ENCODE measurements at regions not wholly inside any gene's neighbourhood (a gene's known extent, or its start where the extent isn't known, plus 50 kb on each side); places are given as distances from the start of the nearest gene placed in this dataset.

DNA sequence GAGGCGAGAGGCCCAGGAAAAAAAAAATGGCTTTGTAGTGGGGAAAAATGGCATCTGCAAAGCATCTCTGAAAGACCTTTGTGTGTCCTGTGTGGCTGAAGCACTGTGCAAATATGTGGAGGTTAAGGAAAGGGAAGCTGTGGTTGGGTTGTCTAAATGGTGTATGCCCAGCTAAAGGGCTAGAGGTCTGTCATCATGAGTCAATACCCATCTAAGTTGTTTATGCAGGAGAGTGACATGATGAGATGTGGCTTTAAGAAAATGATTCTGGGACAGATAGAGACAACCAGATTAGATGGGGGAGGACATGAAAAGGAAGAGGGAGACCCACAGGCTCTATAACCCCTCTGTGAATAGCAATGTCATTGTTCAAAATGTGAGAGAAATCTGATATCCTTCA lies 280.7 kb downstream of the MFSD1 start:
- Histone ChIP-seq H3K36me3 (no peaks in the 10 kb centered on the region), H3K27me3 (no peaks in the 10 kb centered on the region), H3K4me1 (no peaks in the 10 kb centered on the region), H3K4me3 (no peak overlapping the region), H3K9me3 (no peaks in the 10 kb centered on the region), H3K27ac (no peak overlapping the region)
- DNase-seq (no peak), ATAC-seq (ENCODE audit: low FRiP score in 2 of 2) (no peak)
- 75 to 79% methylated on average over 1 of the region's 1 CpG for WGBS, 2 donors
- TF ChIP-seq CTCF (IDR thresholded peaks at IDR 0.05) (no peak), POLR2A (IDR thresholded peaks at IDR 0.05) (no peak), EP300 (IDR thresholded peaks at IDR 0.05) (no peak), POLR2AphosphoS5 (IDR thresholded peaks at IDR 0.05) (no peak)

DNA sequence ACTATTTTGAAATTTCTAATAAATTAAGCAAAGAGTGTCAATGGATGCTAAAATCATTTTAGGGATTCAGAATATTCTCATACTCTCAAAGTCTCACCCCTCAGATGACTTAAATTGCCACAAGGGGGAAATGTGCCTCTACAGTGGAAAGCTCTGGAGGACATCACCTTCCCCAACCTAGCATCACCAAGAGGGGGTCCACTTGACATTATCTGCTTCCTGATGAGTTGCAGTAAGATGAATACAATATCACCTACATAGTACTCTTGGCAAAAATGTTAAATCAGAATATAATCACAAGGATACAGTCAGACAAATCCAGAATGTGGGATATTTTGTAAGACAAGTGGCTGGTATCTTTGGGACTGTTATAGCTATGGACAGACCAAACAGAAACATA lies 290.1 kb downstream of the MFSD1 start:
- TF ChIP-seq POLR2A (IDR thresholded peaks at IDR 0.05) (no peak), POLR2AphosphoS5 (IDR thresholded peaks at IDR 0.05) (no peak), CTCF (IDR thresholded peaks at IDR 0.05) (no peak), EP300 (IDR thresholded peaks at IDR 0.05) (no peak)
- no peak for ATAC-seq (ENCODE audit: low FRiP score in 2 of 2)

GRCh38 chr3:159102001-159102400 lies 300.1 kb downstream of the MFSD1 start:
- 85 to 86% methylated on average over 1 of the region's 1 CpG for WGBS, 2 donors
- no peak for TF ChIP-seq POLR2AphosphoS5 (IDR thresholded peaks at IDR 0.05)
- TF ChIP-seq EP300 (IDR thresholded peaks at IDR 0.05), result no peak
- TF ChIP-seq CTCF (IDR thresholded peaks at IDR 0.05), result no peak
- TF ChIP-seq POLR2A (IDR thresholded peaks at IDR 0.05), result no peak
- Histone ChIP-seq H3K4me1 (no peaks in the 10 kb centered on the region), H3K4me3 (no peak overlapping the region), H3K27me3 (no peaks in the 10 kb centered on the region), H3K9me3 (no peaks in the 10 kb centered on the region), H3K27ac (no peak overlapping the region), H3K36me3 (no peaks in the 10 kb centered on the region)
- no peak for DNase-seq
- ATAC-seq (ENCODE audit: low FRiP score in 2 of 2), result no peak

More for the DNA sequence above, 290.1 kb downstream of the MFSD1 start:
- Histone ChIP-seq H3K27ac (no peak overlapping the region), H3K36me3 (no peaks in the 10 kb centered on the region), H3K9me3 (no peaks in the 10 kb centered on the region), H3K27me3 (no peaks in the 10 kb centered on the region), H3K4me3 (no peak overlapping the region), H3K4me1 (no peaks in the 10 kb centered on the region)
- no peak for DNase-seq

DNA sequence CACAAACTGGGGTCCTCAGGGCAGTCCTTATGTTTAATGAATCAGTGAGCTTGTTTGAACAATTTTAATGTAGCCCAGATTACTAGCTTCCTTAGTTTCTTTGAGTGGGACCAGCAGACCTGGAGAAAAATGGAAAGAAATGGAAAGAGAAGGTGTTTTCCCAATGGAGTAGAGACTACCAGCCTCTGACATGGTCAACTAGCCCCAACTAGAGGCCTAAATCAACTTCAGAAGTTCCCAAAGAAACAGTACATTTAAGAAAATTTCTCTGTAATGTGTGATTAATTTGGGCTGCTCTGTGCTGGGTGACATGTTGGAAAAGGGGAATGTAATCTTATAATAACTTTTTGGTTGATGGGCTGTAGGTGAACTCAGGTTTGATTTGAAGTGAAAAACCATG lies 310.9 kb downstream of the MFSD1 start:
- no peak overlapping the region for H3K4me3 ChIP-seq
- no peak overlapping the region for H3K27ac ChIP-seq
- DNase-seq (no peak), ATAC-seq (ENCODE audit: low FRiP score in 2 of 2) (no peak)
- no peak for TF ChIP-seq CTCF (IDR thresholded peaks at IDR 0.05)
- no peak for TF ChIP-seq POLR2A (IDR thresholded peaks at IDR 0.05)
- no peak for TF ChIP-seq POLR2AphosphoS5 (IDR thresholded peaks at IDR 0.05)
- no peaks in the 10 kb centered on the region for H3K36me3 ChIP-seq
- no peaks in the 10 kb centered on the region for H3K27me3 ChIP-seq
- no peaks in the 10 kb centered on the region for H3K9me3 ChIP-seq
- no peaks in the 10 kb centered on the region for H3K4me1 ChIP-seq

- Histone ChIP-seq H3K4me3 (no peak overlapping the region), H3K36me3 (no peaks in the 10 kb centered on the region), H3K9me3 (no peaks in the 10 kb centered on the region), H3K4me1 (no peaks in the 10 kb centered on the region), H3K27ac (no peak overlapping the region), H3K27me3 (no peaks in the 10 kb centered on the region)
- TF ChIP-seq CTCF (IDR thresholded peaks at IDR 0.05), result no peak
- TF ChIP-seq EP300 (IDR thresholded peaks at IDR 0.05), result no peak
- TF ChIP-seq POLR2A (IDR thresholded peaks at IDR 0.05), result no peak
- no peak for TF ChIP-seq POLR2AphosphoS5 (IDR thresholded peaks at IDR 0.05)
- WGBS, 2 donors, result 61 to 65% methylated on average over 6 of the region's 6 CpGs
- no peak for DNase-seq
- no peak for ATAC-seq (ENCODE audit: low FRiP score in 2 of 2)
These were observed 311.5 kb downstream of the MFSD1 start for GRCh38 chr3:159113221-159113875.
